Esophagus squamous epithelium (tissue), 4 donors: ENCODE measurements at regions not wholly inside any gene's neighbourhood (a gene's known extent, or its start where the extent isn't known, plus 50 kb on each side); places are given as distances from the start of the nearest gene placed in this dataset.

ENCODE experiments used
- CTCF ChIP-seq, 6 experiments: fragments of 450-650 bp in 4 of 6; fragments of 200-600 bp in 2 of 6; sonication (generic) in 2 of 6; IDR thresholded peaks; one replicate each; pipeline ENCODE4 v1.5.1; 2016 to 2019; ENCODE audit warnings: antibody characterized with exemption in 6 of 6, mild to moderate bottlenecking in 4 of 6, moderate library complexity in 4 of 6
- POLR2A ChIP-seq, 4 donors: fragments of 450-650 bp; IDR thresholded peaks; one replicate each; pipeline ENCODE4 v1.6.1; 2017; ENCODE audit warnings: antibody characterized with exemption in 4 of 4, mild to moderate bottlenecking in 4 of 4, moderate library complexity in 3 of 4

GRCh38 chr5:133738271-133738670 lies 125.9 kb upstream of the FSTL4 start:
- no peak for TF ChIP-seq CTCF (IDR thresholded peaks at IDR 0.05)
- no peak for TF ChIP-seq POLR2A (IDR thresholded peaks at IDR 0.05)
